ENCODE measurements at regions not wholly inside any gene's neighbourhood (a gene's known extent, or its start where the extent isn't known, plus 50 kb on each side); places are given as distances from the start of the nearest gene placed in this dataset.

DNA sequence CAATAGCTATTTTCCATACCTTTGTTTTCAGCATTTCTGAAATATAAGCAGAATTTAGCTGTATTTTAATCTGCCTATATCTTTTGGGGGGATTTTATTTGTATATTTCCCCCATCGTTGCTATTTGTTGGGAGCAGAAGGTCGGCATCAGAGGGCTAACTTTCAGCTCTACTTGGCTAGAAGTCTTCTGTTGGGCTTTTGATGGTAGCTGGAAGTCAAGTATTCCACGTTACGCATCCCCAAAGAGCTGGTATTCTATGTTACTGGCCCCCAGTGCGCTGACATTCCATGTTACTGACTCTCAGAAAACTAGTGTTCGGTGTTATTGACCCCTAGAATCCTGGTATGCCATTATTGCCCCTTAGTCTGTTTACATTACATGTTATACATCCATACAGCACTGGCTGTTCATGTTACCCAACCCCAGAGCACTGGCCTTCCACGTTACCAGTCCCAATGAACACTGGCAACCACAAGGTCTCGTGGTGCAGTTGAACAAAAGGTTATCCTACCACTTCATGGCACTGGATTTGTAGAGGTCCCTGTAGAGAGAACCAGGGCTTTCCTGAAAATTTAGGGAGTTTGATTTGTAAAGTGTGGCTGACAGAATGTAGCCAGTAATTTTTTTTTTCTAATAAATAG lies 278.1 kb upstream of the CD180 start:
- Mint-ChIP-seq H3K27ac (no peak overlapping the region), H3K36me3 (ENCODE audit: low read depth) (no peaks in the 10 kb centered on the region), H3K4me3 (no peak overlapping the region), H3K27me3 (peaks cover 20% of the 10 kb centered on the region), H3K4me1 (no peaks in the 10 kb centered on the region)
- no peak for DNase-seq
- H3K9me3 ChIP-seq (ENCODE audit: control insufficient read depth, low read length, poor library complexity, severe bottlenecking), result no peaks in the 10 kb centered on the region
- no peak for ATAC-seq

DNA sequence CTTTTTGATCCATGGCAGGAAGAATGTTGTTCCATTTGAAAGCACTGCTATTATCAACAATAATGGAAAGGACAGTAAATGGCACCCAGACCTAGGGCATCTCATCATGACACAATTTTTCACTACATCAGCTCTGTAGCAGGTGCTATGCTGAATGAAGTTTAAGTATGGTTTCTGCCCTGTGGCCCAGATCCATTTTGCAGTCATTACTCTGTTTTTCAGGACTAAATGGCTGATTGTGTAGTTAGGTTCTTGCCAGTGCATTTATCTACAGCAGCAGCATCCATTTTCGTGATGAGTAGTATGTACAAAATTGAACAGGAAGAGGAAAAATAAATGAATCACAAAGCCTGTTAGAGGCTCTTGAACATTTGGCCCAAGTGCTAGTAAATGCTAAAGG lies 270.5 kb upstream of the CD180 start:
- no peaks in the 10 kb centered on the region for H3K9me3 ChIP-seq (ENCODE audit: control insufficient read depth, low read length, poor library complexity, severe bottlenecking)
- Mint-ChIP-seq H3K36me3 (ENCODE audit: low read depth) (no peaks in the 10 kb centered on the region), H3K4me3 (no peak overlapping the region), H3K4me1 (no peaks in the 10 kb centered on the region), H3K27ac (no peak overlapping the region), H3K27me3 (no peaks in the 10 kb centered on the region)
- DNase-seq (no peak), ATAC-seq (no peak)

DNA sequence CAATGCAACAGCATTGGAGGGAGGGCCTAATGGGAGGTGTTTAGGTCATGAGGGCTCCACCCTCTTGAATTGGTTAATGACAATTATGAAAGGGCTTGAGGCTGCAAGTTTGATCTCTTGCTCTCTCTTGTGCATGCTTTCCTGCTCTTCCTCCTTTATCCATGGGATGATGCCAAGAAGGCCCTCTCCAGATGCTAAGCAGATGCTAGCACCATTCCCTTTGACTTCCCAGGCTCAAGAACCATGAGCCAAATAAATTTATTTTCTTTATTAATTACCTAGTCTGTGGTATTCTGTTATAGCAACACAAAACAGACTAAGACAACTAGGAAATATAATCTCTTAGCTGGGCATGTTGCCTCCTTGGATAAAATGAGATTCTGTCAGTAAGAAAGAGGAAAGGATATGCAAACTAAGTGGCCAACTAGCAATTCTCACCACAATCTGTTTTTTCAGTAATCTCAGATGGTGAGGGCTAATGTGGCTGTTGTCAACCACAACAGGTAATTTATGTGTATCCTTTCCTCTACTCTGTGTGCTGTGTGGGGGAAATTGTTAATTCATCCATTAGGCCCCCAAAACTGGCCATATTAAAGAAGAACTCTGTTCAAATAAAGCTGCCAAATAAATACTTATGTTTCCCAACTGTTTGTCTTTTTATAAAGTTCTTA lies 269.1 kb upstream of the CD180 start:
- Mint-ChIP-seq H3K27me3 (no peaks in the 10 kb centered on the region), H3K4me1 (no peaks in the 10 kb centered on the region), H3K27ac (no peak overlapping the region), H3K36me3 (ENCODE audit: low read depth) (no peaks in the 10 kb centered on the region), H3K4me3 (no peak overlapping the region)
- ATAC-seq (no peak), DNase-seq (no peak)
- no peaks in the 10 kb centered on the region for H3K9me3 ChIP-seq (ENCODE audit: control insufficient read depth, low read length, poor library complexity, severe bottlenecking)

- Mint-ChIP-seq H3K4me3 (no peak overlapping the region), H3K27me3 (no peaks in the 10 kb centered on the region), H3K27ac (no peak overlapping the region), H3K36me3 (ENCODE audit: low read depth) (no peaks in the 10 kb centered on the region), H3K4me1 (no peaks in the 10 kb centered on the region)
- ATAC-seq, result no peak
- no peak for DNase-seq
- no peaks in the 10 kb centered on the region for H3K9me3 ChIP-seq (ENCODE audit: control insufficient read depth, low read length, poor library complexity, severe bottlenecking)
These were observed 265.5 kb upstream of the CD180 start for GRCh38 chr5:67462147-67462546.

DNA sequence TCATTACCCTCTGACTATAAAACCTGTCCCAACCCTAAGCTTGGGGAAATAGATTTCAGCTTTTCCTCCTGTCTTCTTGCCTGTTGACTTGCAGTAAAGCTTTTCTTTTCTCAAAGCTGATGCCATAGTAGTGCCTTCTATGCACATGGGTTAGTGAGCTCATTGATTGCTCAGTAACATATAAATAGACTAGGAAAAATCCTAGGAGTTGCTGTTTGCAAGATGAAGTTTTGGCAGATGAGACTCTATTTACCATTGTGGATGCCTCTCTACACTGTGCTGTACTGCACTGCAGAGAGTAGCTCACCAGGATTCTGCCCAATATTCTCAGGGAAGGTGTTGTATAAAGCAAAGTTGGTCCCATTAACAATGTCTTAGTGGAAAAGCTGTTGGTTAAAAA lies 262.7 kb upstream of the CD180 start:
- Mint-ChIP-seq H3K36me3 (ENCODE audit: low read depth) (no peaks in the 10 kb centered on the region), H3K27me3 (no peaks in the 10 kb centered on the region), H3K27ac (no peak overlapping the region), H3K4me1 (peaks cover 9% of the 10 kb centered on the region), H3K4me3 (no peak overlapping the region)
- no peak for ATAC-seq
- H3K9me3 ChIP-seq (ENCODE audit: control insufficient read depth, low read length, poor library complexity, severe bottlenecking), result no peaks in the 10 kb centered on the region
- DNase-seq, result no peak

DNA sequence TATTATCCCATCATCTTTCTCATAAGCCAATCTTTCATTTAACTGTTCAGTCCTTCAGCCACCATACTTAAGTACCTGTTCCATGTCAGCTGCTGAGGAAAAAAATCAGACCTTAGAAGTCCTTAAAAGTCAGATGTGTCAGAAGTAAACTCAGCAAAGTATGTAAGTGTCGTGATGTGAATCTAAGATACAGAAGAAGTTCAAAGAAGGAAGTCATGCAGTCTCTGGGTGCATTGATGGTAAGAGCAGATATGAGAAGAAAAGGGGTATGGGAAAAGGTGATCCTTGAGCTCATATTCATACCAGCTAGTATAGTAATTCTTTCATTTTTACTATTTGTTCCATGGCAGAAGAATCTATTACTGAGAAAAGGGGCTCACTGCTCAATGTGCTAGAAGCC lies 259.4 kb upstream of the CD180 start:
- H3K27me3 Mint-ChIP-seq, result no peaks in the 10 kb centered on the region
- no peak for DNase-seq
- H3K27ac Mint-ChIP-seq, result no peak overlapping the region
- no peak overlapping the region for H3K4me3 Mint-ChIP-seq
- no peaks in the 10 kb centered on the region for H3K36me3 Mint-ChIP-seq (ENCODE audit: low read depth)
- H3K9me3 ChIP-seq (ENCODE audit: control insufficient read depth, low read length, poor library complexity, severe bottlenecking), result no peaks in the 10 kb centered on the region
- ATAC-seq, result no peak
- peaks cover 9% of the 10 kb centered on the region for H3K4me1 Mint-ChIP-seq

DNA sequence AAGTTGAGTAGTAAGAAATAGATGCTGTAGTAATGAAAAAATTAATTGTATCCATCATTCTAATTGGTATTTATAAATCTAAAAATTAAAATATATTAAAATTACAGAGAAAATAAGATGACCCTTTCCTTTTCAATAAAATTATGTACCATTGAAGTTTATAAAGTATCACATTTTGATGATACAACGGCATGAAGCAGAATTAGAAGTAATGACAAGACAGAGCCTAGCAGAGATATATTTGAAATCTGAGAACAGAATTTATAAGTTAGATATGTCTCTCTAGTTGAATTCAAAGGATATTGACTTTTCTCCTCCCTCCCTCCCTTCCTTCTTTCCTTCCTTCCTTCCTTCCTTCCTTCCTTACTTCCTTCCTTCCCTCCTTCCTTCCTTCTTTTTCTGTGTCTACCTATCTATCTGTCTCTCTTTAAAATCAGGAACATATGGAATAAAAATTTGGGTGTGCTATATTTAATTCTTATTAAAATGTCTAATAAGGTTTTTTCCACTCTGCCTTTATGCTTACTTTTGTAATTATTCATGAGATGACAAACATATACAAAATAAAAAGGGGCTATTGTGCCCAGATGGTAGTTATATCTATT lies 258.5 kb upstream of the CD180 start:
- ATAC-seq (no peak), DNase-seq (no peak)
- Mint-ChIP-seq H3K27ac (no peak overlapping the region), H3K27me3 (no peaks in the 10 kb centered on the region), H3K4me3 (no peak overlapping the region), H3K4me1 (peaks cover 9% of the 10 kb centered on the region), H3K36me3 (ENCODE audit: low read depth) (no peaks in the 10 kb centered on the region)
- H3K9me3 ChIP-seq (ENCODE audit: control insufficient read depth, low read length, poor library complexity, severe bottlenecking), result no peaks in the 10 kb centered on the region

DNA sequence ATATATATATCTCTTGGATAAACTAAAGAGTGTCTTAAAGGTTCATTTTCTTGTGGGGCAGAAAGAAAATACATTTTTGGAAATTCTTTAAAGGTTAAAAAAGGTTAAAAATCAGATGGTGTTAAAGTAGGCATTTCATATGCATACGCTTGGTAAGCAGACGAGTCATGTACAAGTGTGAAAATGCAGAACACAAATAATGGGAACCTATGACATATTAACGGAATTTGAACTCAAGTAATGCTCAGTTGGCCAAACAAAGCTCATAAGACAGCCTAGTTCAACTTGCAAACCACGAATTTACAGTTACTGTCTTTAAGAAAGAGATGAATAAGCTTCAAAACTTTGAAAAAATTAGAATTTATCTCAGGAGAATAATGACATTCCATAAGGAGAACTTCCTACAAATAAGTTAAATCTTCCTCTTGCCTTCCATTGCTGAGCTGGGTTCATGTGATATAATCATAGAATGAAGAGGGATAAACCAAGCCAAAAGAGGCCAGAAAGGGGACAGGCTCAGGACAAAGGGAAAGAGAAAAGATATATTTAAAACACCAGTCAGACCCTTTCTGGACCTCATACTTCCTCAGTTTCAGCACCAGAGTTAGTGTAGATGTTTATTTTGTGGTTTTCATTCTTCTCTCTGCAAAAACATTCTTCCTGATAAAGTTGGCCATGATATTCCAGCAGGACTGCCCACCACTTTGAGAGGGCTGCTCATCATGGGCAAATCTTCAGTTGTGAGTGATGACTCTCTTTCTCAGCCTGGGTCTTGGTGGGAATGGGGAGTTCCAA lies 256.7 kb upstream of the CD180 start:
- DNase-seq (no peak), ATAC-seq (no peak)
- H3K4me1 Mint-ChIP-seq, result peaks cover 9% of the 10 kb centered on the region
- H3K36me3 Mint-ChIP-seq (ENCODE audit: low read depth), result no peaks in the 10 kb centered on the region
- H3K4me3 Mint-ChIP-seq, result no peak overlapping the region
- no peaks in the 10 kb centered on the region for H3K9me3 ChIP-seq (ENCODE audit: control insufficient read depth, low read length, poor library complexity, severe bottlenecking)
- H3K27ac Mint-ChIP-seq, result no peak overlapping the region
- H3K27me3 Mint-ChIP-seq, result peaks cover 8% of the 10 kb centered on the region

DNA sequence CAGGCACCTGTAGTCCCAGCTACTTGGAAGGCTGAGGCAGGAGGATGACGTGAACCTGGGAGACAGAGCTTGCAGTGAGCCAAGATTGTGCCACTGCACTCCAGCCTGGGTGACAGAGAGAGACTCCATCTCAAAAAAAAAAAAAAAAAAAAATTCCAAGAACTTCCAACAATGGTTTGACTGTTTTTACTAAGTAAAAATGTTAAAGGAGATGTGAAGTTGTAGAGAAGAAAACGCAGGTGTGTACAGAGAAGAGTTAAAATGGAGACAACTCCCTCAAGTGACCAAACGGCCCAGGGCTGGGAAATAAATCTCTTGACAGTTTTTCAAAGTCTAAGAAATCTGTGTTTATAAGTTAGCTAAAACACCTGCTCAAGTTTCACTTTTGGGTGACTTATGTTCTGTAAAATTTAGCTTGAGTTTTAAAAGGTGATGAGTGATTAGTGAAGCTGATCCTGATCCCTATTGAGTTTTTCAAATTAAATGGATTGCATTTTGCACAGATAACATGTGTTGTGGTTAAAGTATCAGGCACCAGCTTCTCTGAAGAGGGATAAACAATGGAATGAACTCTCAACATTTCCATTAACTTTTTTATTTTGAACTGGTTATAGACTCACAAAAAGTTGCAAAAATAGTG lies 255.2 kb upstream of the CD180 start:
- H3K36me3 Mint-ChIP-seq (ENCODE audit: low read depth), result no peaks in the 10 kb centered on the region
- H3K4me1 Mint-ChIP-seq, result peaks cover 9% of the 10 kb centered on the region
- H3K4me3 Mint-ChIP-seq, result no peak overlapping the region
- DNase-seq (no peak), ATAC-seq (no peak)
- H3K27ac Mint-ChIP-seq, result no peak overlapping the region
- peaks cover 8% of the 10 kb centered on the region for H3K27me3 Mint-ChIP-seq
- no peaks in the 10 kb centered on the region for H3K9me3 ChIP-seq (ENCODE audit: control insufficient read depth, low read length, poor library complexity, severe bottlenecking)

- Mint-ChIP-seq H3K36me3 (ENCODE audit: low read depth) (no peaks in the 10 kb centered on the region), H3K27me3 (peaks cover 8% of the 10 kb centered on the region), H3K4me3 (no peak overlapping the region), H3K27ac (no peak overlapping the region), H3K4me1 (no peaks in the 10 kb centered on the region)
- DNase-seq, result no peak
- no peak for ATAC-seq
- no peaks in the 10 kb centered on the region for H3K9me3 ChIP-seq (ENCODE audit: control insufficient read depth, low read length, poor library complexity, severe bottlenecking)
These were observed 251.1 kb upstream of the CD180 start for GRCh38 chr5:67447732-67448131.

- H3K9me3 ChIP-seq (ENCODE audit: control insufficient read depth, low read length, poor library complexity, severe bottlenecking), result no peaks in the 10 kb centered on the region
- Mint-ChIP-seq H3K27me3 (peaks cover 4% of the 10 kb centered on the region), H3K36me3 (ENCODE audit: low read depth) (no peaks in the 10 kb centered on the region), H3K4me3 (no peak overlapping the region), H3K27ac (no peak overlapping the region), H3K4me1 (no peaks in the 10 kb centered on the region)
- no peak for ATAC-seq
- DNase-seq, result no peak
These were observed 241.6 kb upstream of the CD180 start for GRCh38 chr5:67437905-67438845.

DNA sequence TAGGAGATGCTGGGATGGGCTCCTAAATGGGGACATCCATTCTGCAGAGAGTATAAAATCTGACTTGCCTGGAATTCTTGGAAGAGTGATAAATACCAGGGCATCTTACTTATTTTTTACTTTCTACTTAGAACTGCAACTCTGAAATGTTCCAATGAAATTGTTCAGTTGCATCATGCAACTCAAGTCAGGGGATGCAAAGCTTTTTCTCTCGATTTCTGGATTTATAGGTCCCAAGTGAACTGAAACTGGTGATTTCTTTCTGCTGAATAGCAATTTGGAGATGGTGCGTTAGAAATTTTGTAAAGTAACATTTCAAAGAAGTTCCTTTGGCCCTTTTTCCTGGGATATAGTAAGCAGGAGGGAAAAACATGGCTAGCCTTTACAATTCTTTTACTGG lies 238.4 kb upstream of the CD180 start:
- H3K36me3 Mint-ChIP-seq (ENCODE audit: low read depth), result no peaks in the 10 kb centered on the region

More for the DNA sequence above, 238.4 kb upstream of the CD180 start:
- H3K9me3 ChIP-seq (ENCODE audit: control insufficient read depth, low read length, poor library complexity, severe bottlenecking), result no peaks in the 10 kb centered on the region
- no peak for DNase-seq
- peaks cover 2% of the 10 kb centered on the region for H3K4me1 Mint-ChIP-seq
- peaks cover 4% of the 10 kb centered on the region for H3K27me3 Mint-ChIP-seq
- no peak for ATAC-seq
- H3K4me3 Mint-ChIP-seq, result no peak overlapping the region
- H3K27ac Mint-ChIP-seq, result no peak overlapping the region
